Smooth muscle cell (in vitro differentiated cells): ENCODE measurements at regions not wholly inside any gene's neighbourhood (a gene's known extent, or its start where the extent isn't known, plus 50 kb on each side); places are given as distances from the start of the nearest gene placed in this dataset.

Experiments
- DNase-seq: peaks from one replicate; lab custom pipeline; 2025; ENCODE audit not compliant: unreplicated experiment; lab: John Stamatoyannopoulos, UW
- H2AFZ ChIP-seq: fragments of 200-600 bp; sonication (generic); 2 replicates; pipeline ENCODE4 v1.6.0; 2016; ENCODE audit warnings: antibody characterized with exemption, low read depth, mild to moderate bottlenecking
- H3F3A ChIP-seq: fragments of 200-600 bp; sonication (generic); 2 replicates; pipeline ENCODE4 v1.6.0; 2017; ENCODE audit warnings: antibody characterized with exemption, low read depth
- H3K27ac ChIP-seq: fragments of 200-600 bp; sonication (generic); 2 replicates; pipeline ENCODE4 v1.5.1; 2016; ENCODE audit warnings: low read depth, mild to moderate bottlenecking
- H3K27me3 ChIP-seq: fragments of 200-600 bp; sonication (generic); 2 replicates; pipeline ENCODE4 v1.6.1; 2016; ENCODE audit warnings: low read depth, mild to moderate bottlenecking
- H3K36me3 ChIP-seq: fragments of 200-600 bp; sonication (generic); 2 replicates; pipeline ENCODE4 v1.5.1; 2016; ENCODE audit warnings: low read depth
- H3K4me1 ChIP-seq: fragments of 200-600 bp; sonication (generic); 2 replicates; pipeline ENCODE4 v1.5.1; 2016; ENCODE audit warnings: low read depth
- H3K4me2 ChIP-seq: fragments of 200-600 bp; sonication (generic); 2 replicates; pipeline ENCODE4 v1.6.0; 2016; ENCODE audit warnings: mild to moderate bottlenecking
- H3K4me3 ChIP-seq: fragments of 200-600 bp; sonication (generic); 2 replicates; pipeline ENCODE4 v1.5.1; 2016; ENCODE audit warnings: mild to moderate bottlenecking
- H3K79me2 ChIP-seq: fragments of 200-600 bp; sonication (generic); 2 replicates; pipeline ENCODE4 v1.6.0; 2016; ENCODE audit warnings: low read depth, mild to moderate bottlenecking
- H3K9ac ChIP-seq: fragments of 200-600 bp; sonication (generic); 2 replicates; pipeline ENCODE4 v1.6.0; 2016; ENCODE audit warnings: low read depth
- H3K9me3 ChIP-seq: fragments of 200-600 bp; sonication (generic); replicated peaks from 2 replicates; pipeline ENCODE4 v1.5.1; 2016; ENCODE audit warnings: low read depth
- H4K20me1 ChIP-seq: fragments of 200-600 bp; sonication (generic); 2 replicates; pipeline ENCODE4 v1.6.0; 2016; ENCODE audit warnings: low read depth
- CTCF ChIP-seq: fragments of 200-600 bp; sonication (generic); IDR thresholded peaks from 2 replicates; pipeline ENCODE4 v1.5.1; 2017; ENCODE audit warnings: borderline replicate concordance, mild to moderate bottlenecking, antibody characterized with exemption; ENCODE audit not compliant: insufficient read depth, poor library complexity, severe bottlenecking
- WGBS: methylation state at CpG from one replicate; pipeline ENCODE4 v1.1.7; 2016; ENCODE audit warnings: low lambda C conversion rate; 5-methylcytosine and 5-hydroxymethylcytosine counted together

GRCh38 chr18:45332871-45333270, 282.4 kb upstream of the SLC14A2 start:
- H3K9me3 ChIP-seq, result no peaks in the 10 kb centered on the region
- H2AFZ ChIP-seq, result no peak overlapping the region
- no peak overlapping the region for H3K4me3 ChIP-seq
- no peak for TF ChIP-seq CTCF
- no peaks in the 10 kb centered on the region for H3F3A ChIP-seq
- no peaks in the 10 kb centered on the region for H3K4me1 ChIP-seq
- WGBS, result 90% methylated on average over 1 of the region's 1 CpG
- no peak overlapping the region for H3K27ac ChIP-seq
- H3K36me3 ChIP-seq, result no peaks in the 10 kb centered on the region
- DNase-seq, result no peak
- H4K20me1 ChIP-seq, result no peaks in the 10 kb centered on the region
- no peaks in the 10 kb centered on the region for H3K79me2 ChIP-seq
- no peak overlapping the region for H3K4me2 ChIP-seq
- no peak overlapping the region for H3K9ac ChIP-seq
- H3K27me3 ChIP-seq, result no peaks in the 10 kb centered on the region

GRCh38 chr18:45334191-45334590, 281.1 kb upstream of the SLC14A2 start:
- H3F3A ChIP-seq, result no peaks in the 10 kb centered on the region
- H3K36me3 ChIP-seq, result no peaks in the 10 kb centered on the region
- 95% methylated on average over 1 of the region's 1 CpG for WGBS
- no peak for TF ChIP-seq CTCF
- no peak for DNase-seq
- no peak overlapping the region for H3K27ac ChIP-seq
- H3K27me3 ChIP-seq, result no peaks in the 10 kb centered on the region
- H3K79me2 ChIP-seq, result no peaks in the 10 kb centered on the region
- no peak overlapping the region for H3K4me3 ChIP-seq
- no peak overlapping the region for H3K4me2 ChIP-seq
- H3K9ac ChIP-seq, result no peak overlapping the region
- H3K4me1 ChIP-seq, result no peaks in the 10 kb centered on the region
- no peaks in the 10 kb centered on the region for H3K9me3 ChIP-seq
- no peak overlapping the region for H2AFZ ChIP-seq
- H4K20me1 ChIP-seq, result no peaks in the 10 kb centered on the region

- DNase-seq, result no peak
- Histone ChIP-seq H3F3A (no peaks in the 10 kb centered on the region), H3K9me3 (no peaks in the 10 kb centered on the region), H3K4me1 (no peaks in the 10 kb centered on the region), H4K20me1 (no peaks in the 10 kb centered on the region), H3K4me2 (no peak overlapping the region), H3K9ac (no peak overlapping the region), H2AFZ (no peak overlapping the region), H3K79me2 (no peaks in the 10 kb centered on the region), H3K4me3 (no peak overlapping the region), H3K27ac (no peak overlapping the region), H3K36me3 (no peaks in the 10 kb centered on the region), H3K27me3 (no peaks in the 10 kb centered on the region)
- WGBS, result 43% methylated on average over 4 of the region's 4 CpGs
- no peak for TF ChIP-seq CTCF
These were observed 279.8 kb upstream of the SLC14A2 start for GRCh38 chr18:45335282-45336043.

- H2AFZ ChIP-seq, result no peak overlapping the region
- no peaks in the 10 kb centered on the region for H3K36me3 ChIP-seq
- no peak overlapping the region for H3K9ac ChIP-seq
- no peak overlapping the region for H3K27ac ChIP-seq
- no peaks in the 10 kb centered on the region for H3K27me3 ChIP-seq
- no peaks in the 10 kb centered on the region for H3F3A ChIP-seq
- no peak overlapping the region for H3K4me2 ChIP-seq
- H3K9me3 ChIP-seq, result no peaks in the 10 kb centered on the region
- DNase-seq, result no peak
- H3K4me1 ChIP-seq, result no peaks in the 10 kb centered on the region
- no peak overlapping the region for H3K4me3 ChIP-seq
- no peak for TF ChIP-seq CTCF
- no peaks in the 10 kb centered on the region for H4K20me1 ChIP-seq
- no peaks in the 10 kb centered on the region for H3K79me2 ChIP-seq
- 85% methylated on average over 1 of the region's 1 CpG for WGBS
These were observed 278.8 kb upstream of the SLC14A2 start for GRCh38 chr18:45336448-45336847.
